AG04450 (cell line): ENCODE measurements at regions not wholly inside any gene's neighbourhood (a gene's known extent, or its start where the extent isn't known, plus 50 kb on each side); places are given as distances from the start of the nearest gene placed in this dataset.

ENCODE experiments used
- CTCF ChIA-PET: fragments of 300-600, 350-600 bp; formaldehyde crosslinking; extraction: SDS; loops from one replicate; lab custom pipeline; 2022; ENCODE audit warnings: antibody characterized with exemption, inconsistent platforms; lab: Charles Lee
- POLR2A ChIA-PET: fragments of 350-600 bp; formaldehyde crosslinking; extraction: SDS; loops from one replicate; lab custom pipeline; 2021; ENCODE audit warnings: antibody characterized with exemption, inconsistent platforms; lab: Yijun Ruan, JAX
- DNase-seq: peaks from one replicate; pipeline ENCODE4 v3.0.0-alpha.2; 2011; ENCODE audit warnings: low read depth, low spot score
- H3K27ac ChIP-seq: one replicate; pipeline ENCODE4 v1.5.1; 2012; ENCODE audit warnings: low read depth, low read length, control low read depth
- H3K27me3 ChIP-seq: one replicate; pipeline ENCODE4 v1.6.0; 2012; ENCODE audit warnings: low read length; ENCODE audit not compliant: control insufficient read depth, insufficient read depth
- H3K4me3 ChIP-seq: 2 replicates; pipeline ENCODE4 v1.5.1; 2011; ENCODE audit warnings: mild to moderate bottlenecking, low read depth, low read length, control low read depth
- H3K9me3 ChIP-seq: 2 replicates; pipeline ENCODE4 v1.5.1; 2012; ENCODE audit warnings: low read length; ENCODE audit not compliant: control insufficient read depth, insufficient read depth
- CTCF ChIP-seq: IDR thresholded peaks from 2 replicates; pipeline ENCODE4 v1.5.1; 2011; ENCODE audit warnings: low read depth, low read length, control low read depth, inconsistent platforms

GRCh38 chr4:126106658-126107057, 791.9 kb downstream of the FAT4 start:
- H3K27ac ChIP-seq = no peak overlapping the region
- H3K9me3 ChIP-seq = no peaks in the 10 kb centered on the region
- POLR2A ChIA-PET = no interaction called here
- CTCF ChIA-PET = interaction anchor here (1.2 kb wide), 1 partner anchor 497 kb away, joined by 4 read pairs; no protein-coding TSS in a partner anchor
- H3K4me3 ChIP-seq = no peak overlapping the region
- DNase-seq = no peak
- no peaks in the 10 kb centered on the region for H3K27me3 ChIP-seq
- peak; percentile 16; the same call in 1 of the 2 replicates for TF ChIP-seq CTCF

- ChIA-PET CTCF (no interaction called here), POLR2A (no interaction called here)
- no peak for TF ChIP-seq CTCF
- no peak for DNase-seq
- Histone ChIP-seq H3K9me3 (0 out of 2 replicates have a peak, but pooled peaks cover 3% of the 10 kb centered on the region), H3K27me3 (no peaks in the 10 kb centered on the region), H3K4me3 (no peak overlapping the region), H3K27ac (no peak overlapping the region)
Observed at GRCh38 chr4:126109836-126110235, 795.1 kb downstream of the FAT4 start.

GRCh38 chr4:126113058-126113457, 798.3 kb downstream of the FAT4 start:
- no peak overlapping the region for H3K27ac ChIP-seq
- no peak for DNase-seq
- no peak for TF ChIP-seq CTCF
- ChIA-PET POLR2A (no interaction called here), CTCF (no interaction called here)
- H3K4me3 ChIP-seq = no peak overlapping the region
- no peaks in the 10 kb centered on the region for H3K27me3 ChIP-seq
- 0 out of 2 replicates have a peak, but pooled peaks cover 3% of the 10 kb centered on the region for H3K9me3 ChIP-seq

GRCh38 chr4:126123611-126124325, 809.0 kb downstream of the FAT4 start:
- POLR2A ChIA-PET = no interaction called here

More at GRCh38 chr4:126123611-126124325, 809.0 kb downstream of the FAT4 start:
- H3K27ac ChIP-seq = no peak overlapping the region
- H3K27me3 ChIP-seq = no peaks in the 10 kb centered on the region
- no peak for DNase-seq
- CTCF ChIA-PET = no interaction called here
- no peak overlapping the region for H3K4me3 ChIP-seq
- H3K9me3 ChIP-seq = no peaks in the 10 kb centered on the region
- no peak for TF ChIP-seq CTCF
